ENCODE measurements at regions not wholly inside any gene's neighbourhood (a gene's known extent, or its start where the extent isn't known, plus 50 kb on each side); places are given as distances from the start of the nearest gene placed in this dataset.

- TF ChIP-seq, protein P1, sequence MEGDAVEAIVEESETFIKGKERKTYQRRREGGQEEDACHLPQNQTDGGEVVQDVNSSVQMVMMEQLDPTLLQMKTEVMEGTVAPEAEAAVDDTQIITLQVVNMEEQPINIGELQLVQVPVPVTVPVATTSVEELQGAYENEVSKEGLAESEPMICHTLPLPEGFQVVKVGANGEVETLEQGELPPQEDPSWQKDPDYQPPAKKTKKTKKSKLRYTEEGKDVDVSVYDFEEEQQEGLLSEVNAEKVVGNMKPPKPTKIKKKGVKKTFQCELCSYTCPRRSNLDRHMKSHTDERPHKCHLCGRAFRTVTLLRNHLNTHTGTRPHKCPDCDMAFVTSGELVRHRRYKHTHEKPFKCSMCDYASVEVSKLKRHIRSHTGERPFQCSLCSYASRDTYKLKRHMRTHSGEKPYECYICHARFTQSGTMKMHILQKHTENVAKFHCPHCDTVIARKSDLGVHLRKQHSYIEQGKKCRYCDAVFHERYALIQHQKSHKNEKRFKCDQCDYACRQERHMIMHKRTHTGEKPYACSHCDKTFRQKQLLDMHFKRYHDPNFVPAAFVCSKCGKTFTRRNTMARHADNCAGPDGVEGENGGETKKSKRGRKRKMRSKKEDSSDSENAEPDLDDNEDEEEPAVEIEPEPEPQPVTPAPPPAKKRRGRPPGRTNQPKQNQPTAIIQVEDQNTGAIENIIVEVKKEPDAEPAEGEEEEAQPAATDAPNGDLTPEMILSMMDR (IDR thresholded peaks at IDR 0.05; ENCODE audit: insufficient read depth, low read depth, low read length), result no peak
- TF ChIP-seq EZH2 (IDR thresholded peaks at IDR 0.05; ENCODE audit: insufficient read depth, low read length), result no peak
Measured at GRCh38 chr6:139977887-139978332, 603.5 kb upstream of the CITED2 start.
